Thoracic aorta (tissue), 2 donors: ENCODE measurements at regions not wholly inside any gene's neighbourhood (a gene's known extent, or its start where the extent isn't known, plus 50 kb on each side); places are given as distances from the start of the nearest gene placed in this dataset.
A peak's percentile ranks its signal among the peaks of the same experiment; 100 is the strongest.

Experiments
- ATAC-seq: fragments of 150-250 bp; one replicate; pipeline ENCODE4 v1.8.0; 2017; ENCODE audit warnings: low read depth; ENCODE audit not compliant: insufficient number of reproducible peaks, low FRiP score
- DNase-seq: peaks from one replicate; pipeline ENCODE4 v3.0.0-alpha.2; 2020; ENCODE audit warnings: low spot score
- H3K27ac ChIP-seq, 2 donors: fragments of 200-600 bp; sonication (generic); 1 replicate in 1 of 2; 2 replicates in 1 of 2; pipeline ENCODE4 v1.5.1; 2016; ENCODE audit warnings: mild to moderate bottlenecking in 2 of 2, moderate library complexity in 2 of 2
- H3K27me3 ChIP-seq: fragments of 200-600 bp; sonication (generic); replicated peaks from 2 replicates; pipeline ENCODE4 v1.6.0; 2016; ENCODE audit warnings: mild to moderate bottlenecking; ENCODE audit not compliant: insufficient read depth
- H3K36me3 ChIP-seq: fragments of 200-600 bp; sonication (generic); one replicate; pipeline ENCODE4 v1.5.1; 2016
- H3K4me1 ChIP-seq, 2 donors: fragments of 200-600 bp; sonication (generic); 1 replicate in 1 of 2; 2 replicates in 1 of 2; pipeline versions ENCODE4 v1.5.1 to v1.6.0; 2016; ENCODE audit warnings: low read depth in 2 of 2, mild to moderate bottlenecking in 1 of 2; ENCODE audit not compliant: control insufficient read depth in 1 of 2
- H3K4me3 ChIP-seq: fragments of 200-600 bp; sonication (generic); 2 replicates; pipeline ENCODE4 v1.5.1; 2016; ENCODE audit warnings: mild to moderate bottlenecking
- H3K9me3 ChIP-seq: fragments of 200-600 bp; sonication (generic); 2 replicates; pipeline ENCODE4 v1.5.1; 2016
- TF ChIP-seq, protein P1 (sequence below): fragments of 200-600 bp; sonication (generic); IDR thresholded peaks from one replicate; pipeline ENCODE4 v1.5.1; 2019; ENCODE audit warnings: antibody characterized with exemption

- Histone ChIP-seq H3K4me3 (no peak overlapping the region), H3K4me1 (peaks cover 0 to 18% of the 10 kb centered on the region in 2 donors), H3K9me3 (no peaks in the 10 kb centered on the region), H3K36me3 (no peaks in the 10 kb centered on the region), H3K27me3 (no peaks in the 10 kb centered on the region), H3K27ac (no peak overlapping the region)
- DNase-seq (no peak), ATAC-seq (no peak)
- TF ChIP-seq, protein P1, sequence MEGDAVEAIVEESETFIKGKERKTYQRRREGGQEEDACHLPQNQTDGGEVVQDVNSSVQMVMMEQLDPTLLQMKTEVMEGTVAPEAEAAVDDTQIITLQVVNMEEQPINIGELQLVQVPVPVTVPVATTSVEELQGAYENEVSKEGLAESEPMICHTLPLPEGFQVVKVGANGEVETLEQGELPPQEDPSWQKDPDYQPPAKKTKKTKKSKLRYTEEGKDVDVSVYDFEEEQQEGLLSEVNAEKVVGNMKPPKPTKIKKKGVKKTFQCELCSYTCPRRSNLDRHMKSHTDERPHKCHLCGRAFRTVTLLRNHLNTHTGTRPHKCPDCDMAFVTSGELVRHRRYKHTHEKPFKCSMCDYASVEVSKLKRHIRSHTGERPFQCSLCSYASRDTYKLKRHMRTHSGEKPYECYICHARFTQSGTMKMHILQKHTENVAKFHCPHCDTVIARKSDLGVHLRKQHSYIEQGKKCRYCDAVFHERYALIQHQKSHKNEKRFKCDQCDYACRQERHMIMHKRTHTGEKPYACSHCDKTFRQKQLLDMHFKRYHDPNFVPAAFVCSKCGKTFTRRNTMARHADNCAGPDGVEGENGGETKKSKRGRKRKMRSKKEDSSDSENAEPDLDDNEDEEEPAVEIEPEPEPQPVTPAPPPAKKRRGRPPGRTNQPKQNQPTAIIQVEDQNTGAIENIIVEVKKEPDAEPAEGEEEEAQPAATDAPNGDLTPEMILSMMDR, result no peak
Observed at GRCh38 chr12:87866578-87867292, 162.5 kb downstream of the C12orf50 start.

GRCh38 chr12:87861791-87862190 is 167.4 kb downstream of the C12orf50 start:
- no peaks in the 10 kb centered on the region for H3K36me3 ChIP-seq
- H3K9me3 ChIP-seq, result no peaks in the 10 kb centered on the region
- DNase-seq, result no peak
- ATAC-seq, result no peak
- H3K27ac ChIP-seq, result no peak overlapping the region
- no peaks in the 10 kb centered on the region for H3K27me3 ChIP-seq
- peaks cover 0 to 21% of the 10 kb centered on the region in 2 donors for H3K4me1 ChIP-seq
- H3K4me3 ChIP-seq, result no peak overlapping the region
- TF ChIP-seq, protein P1, result no peak

DNA sequence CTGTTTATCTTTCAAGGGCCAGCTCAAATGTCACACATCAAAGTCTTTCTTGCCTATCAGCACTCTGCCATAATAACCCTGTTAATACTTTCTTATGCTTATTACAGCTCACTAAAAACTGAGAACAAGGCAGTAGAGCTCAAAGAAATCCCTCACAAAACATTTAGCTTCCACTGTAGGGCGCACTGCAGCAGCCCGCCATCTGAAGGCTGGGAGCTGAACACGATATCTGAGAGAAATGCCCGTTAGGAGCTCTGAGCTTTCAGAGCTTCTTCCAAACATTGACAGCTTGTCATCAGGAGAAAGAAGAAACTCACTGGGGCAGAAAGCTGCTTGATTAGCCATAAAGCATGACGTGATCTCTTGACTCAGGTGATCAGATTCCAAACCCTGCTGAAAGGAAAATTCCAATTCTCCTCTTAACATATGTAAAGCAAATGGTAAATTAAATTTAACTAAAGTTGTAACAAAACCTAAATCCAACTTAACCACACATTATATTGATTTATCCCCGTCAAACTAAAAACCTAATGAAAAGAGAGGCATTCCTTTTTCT is 175.7 kb downstream of the C12orf50 start:
- H3K36me3 ChIP-seq, result no peaks in the 10 kb centered on the region
- no peak for ATAC-seq
- H3K4me3 ChIP-seq, result no peak overlapping the region
- DNase-seq, result no peak
- H3K27ac ChIP-seq, result no peak overlapping the region
- H3K9me3 ChIP-seq, result no peaks in the 10 kb centered on the region
- no peaks in the 10 kb centered on the region for H3K27me3 ChIP-seq
- no peaks in the 10 kb centered on the region for H3K4me1 ChIP-seq
- TF ChIP-seq, protein P1, result no peak

DNA sequence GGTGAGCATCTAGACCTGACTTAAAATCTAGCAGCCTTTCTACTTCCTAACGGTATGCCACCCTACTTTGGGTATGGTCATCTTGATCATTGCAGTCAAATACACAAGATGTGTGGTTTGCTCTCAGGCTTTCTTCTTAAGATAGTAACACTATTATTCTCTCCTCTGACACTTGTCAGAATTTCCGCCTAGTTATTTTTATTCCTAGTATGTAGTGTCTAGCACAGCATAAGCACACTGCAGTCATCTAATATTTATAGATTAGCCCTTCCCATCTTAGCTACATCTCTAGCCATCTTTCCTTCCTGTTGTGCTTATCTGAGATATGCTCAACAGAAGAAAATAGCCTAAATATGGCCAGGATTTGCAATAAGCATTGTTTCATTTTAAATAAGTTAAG is 180.1 kb downstream of the C12orf50 start:
- Histone ChIP-seq H3K36me3 (no peaks in the 10 kb centered on the region), H3K4me3 (no peak overlapping the region), H3K27me3 (no peaks in the 10 kb centered on the region), H3K9me3 (no peaks in the 10 kb centered on the region), H3K4me1 (peaks cover 0 to 5% of the 10 kb centered on the region in 2 donors), H3K27ac (no peak overlapping the region)
- DNase-seq, result no peak
- no peak for ATAC-seq
- TF ChIP-seq, protein P1, result no peak

DNA sequence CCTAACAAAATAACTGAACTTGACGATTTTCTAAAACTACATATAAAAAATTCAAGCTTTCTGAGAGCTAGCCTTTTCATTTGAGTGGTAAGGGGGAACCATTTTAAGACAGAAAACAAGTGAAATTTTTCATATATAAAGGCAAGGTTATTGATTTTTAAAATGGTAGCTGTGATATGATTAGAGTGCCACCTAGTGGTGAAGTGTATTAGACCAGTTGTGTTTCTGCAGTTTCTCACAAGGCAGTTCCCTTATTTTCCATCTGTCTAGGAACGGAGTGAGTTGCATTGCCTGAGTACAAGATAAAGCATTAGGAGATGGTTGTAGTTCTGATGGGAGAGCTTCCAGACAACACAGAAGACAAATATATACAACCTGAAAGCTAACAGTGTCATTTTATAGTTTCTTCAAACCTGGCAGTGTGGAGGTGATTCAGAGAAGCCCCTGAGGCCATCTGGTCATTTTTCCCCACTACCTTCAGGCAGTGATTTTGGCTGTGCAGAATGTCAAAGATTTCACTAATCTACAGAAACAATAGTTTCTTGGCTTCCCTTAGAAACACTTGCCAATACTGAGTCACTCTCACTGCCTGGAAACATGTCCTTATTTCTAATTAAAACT is 180.8 kb downstream of the C12orf50 start:
- TF ChIP-seq, protein P1, result peak; percentile 77
- no peak for ATAC-seq
- H3K36me3 ChIP-seq, result no peaks in the 10 kb centered on the region
- H3K4me1 ChIP-seq, result peaks cover 0 to 5% of the 10 kb centered on the region in 2 donors
- no peak overlapping the region for H3K27ac ChIP-seq
- no peaks in the 10 kb centered on the region for H3K27me3 ChIP-seq
- H3K9me3 ChIP-seq, result no peaks in the 10 kb centered on the region
- no peak for DNase-seq
- no peak overlapping the region for H3K4me3 ChIP-seq
